Kidney epithelial cell (primary cell): ENCODE measurements at regions not wholly inside any gene's neighbourhood (a gene's known extent, or its start where the extent isn't known, plus 50 kb on each side); places are given as distances from the start of the nearest gene placed in this dataset.
"Not testable (repeated sequence)": the region's sequence is repeated elsewhere in the genome, so short reads cannot be mapped to it uniquely, and the experiment has no call there.

Source experiments
- DNase-seq: peaks from one replicate; pipeline ENCODE4 v3.0.0-alpha.2; 2010; ENCODE audit warnings: low read depth
- H3K27me3 ChIP-seq: 2 replicates; pipeline ENCODE4 v1.6.0; 2011; ENCODE audit warnings: low read length; ENCODE audit not compliant: control insufficient read depth, insufficient read depth
- H3K36me3 ChIP-seq: 2 replicates; pipeline ENCODE4 v1.5.1; 2011; ENCODE audit warnings: low read length; ENCODE audit not compliant: control insufficient read depth, insufficient read depth
- H3K4me3 ChIP-seq: 2 replicates; pipeline ENCODE4 v1.5.1; 2011; ENCODE audit warnings: low read depth, mild to moderate bottlenecking, control low read depth, low read length
- CTCF ChIP-seq: IDR thresholded peaks from 2 replicates; pipeline ENCODE4 v1.5.1; 2011; ENCODE audit warnings: mild to moderate bottlenecking, moderate library complexity, low read length, control low read depth, inconsistent platforms; ENCODE audit not compliant: insufficient read depth, poor library complexity, severe bottlenecking

GRCh38 chrX:25733148-25733547, 405.0 kb upstream of the MAGEB18 start:
- Histone ChIP-seq H3K36me3 (no peaks in the 10 kb centered on the region), H3K4me3 (no peak overlapping the region), H3K27me3 (no peaks in the 10 kb centered on the region)
- no peak for TF ChIP-seq CTCF
- DNase-seq, result no peak

- no peaks in the 10 kb centered on the region for H3K36me3 ChIP-seq
- H3K4me3 ChIP-seq, result no peak overlapping the region
- DNase-seq, result no peak
- H3K27me3 ChIP-seq, result no peaks in the 10 kb centered on the region
- TF ChIP-seq CTCF, result no peak
These were observed 400.6 kb upstream of the MAGEB18 start for GRCh38 chrX:25737540-25737939.

GRCh38 chrX:25742334-25742733, 395.8 kb upstream of the MAGEB18 start:
- no peak for DNase-seq
- Histone ChIP-seq H3K27me3 (no peaks in the 10 kb centered on the region), H3K36me3 (no peaks in the 10 kb centered on the region), H3K4me3 (no peak overlapping the region)
- TF ChIP-seq CTCF, result no peak

GRCh38 chrX:25754399-25754798, 383.7 kb upstream of the MAGEB18 start:
- Histone ChIP-seq H3K36me3 (no peaks in the 10 kb centered on the region), H3K4me3 (no peak overlapping the region)
- TF ChIP-seq CTCF, result no peak

GRCh38 chrX:25755194-25755593, 382.9 kb upstream of the MAGEB18 start:
- TF ChIP-seq CTCF, result no peak

More at GRCh38 chrX:25754399-25754798, 383.7 kb upstream of the MAGEB18 start:
- DNase-seq, result no peak
- no peaks in the 10 kb centered on the region for H3K27me3 ChIP-seq

GRCh38 chrX:25762656-25763055, 375.5 kb upstream of the MAGEB18 start:
- Histone ChIP-seq H3K4me3 (no peak overlapping the region), H3K36me3 (no peaks in the 10 kb centered on the region), H3K27me3 (no peaks in the 10 kb centered on the region)
- no peak for TF ChIP-seq CTCF
- no peak for DNase-seq

More at GRCh38 chrX:25755194-25755593, 382.9 kb upstream of the MAGEB18 start:
- H3K4me3 ChIP-seq, result no peak overlapping the region
- no peak for DNase-seq
- no peaks in the 10 kb centered on the region for H3K27me3 ChIP-seq
- H3K36me3 ChIP-seq, result no peaks in the 10 kb centered on the region

- not testable (repeated sequence) for H3K4me3 ChIP-seq, DNase-seq
These were observed 366.3 kb upstream of the MAGEB18 start for GRCh38 chrX:25771853-25772252.

GRCh38 chrX:25797796-25798195, 340.3 kb upstream of the MAGEB18 start:
- not testable (repeated sequence) for H3K27me3 ChIP-seq, H3K36me3 ChIP-seq, H3K4me3 ChIP-seq, DNase-seq

More at GRCh38 chrX:25771853-25772252, 366.3 kb upstream of the MAGEB18 start:
- H3K36me3 ChIP-seq, H3K27me3 ChIP-seq: not testable (repeated sequence)
